IPS-18c (cell line): ENCODE measurements at regions not wholly inside any gene's neighbourhood (a gene's known extent, or its start where the extent isn't known, plus 50 kb on each side); places are given as distances from the start of the nearest gene placed in this dataset.
"Not testable (repeated sequence)": the region's sequence is repeated elsewhere in the genome, so short reads cannot be mapped to it uniquely, and the experiment has no call there.

ENCODE experiments used
- H3K4me3 ChIP-seq: 2 replicates; pipeline ENCODE4 v1.7.0; 2013; ENCODE audit warnings: low read depth, mild to moderate bottlenecking, low read length, moderate library complexity; ENCODE audit not compliant: insufficient read depth
- H3K9me3 ChIP-seq: one replicate; pipeline ENCODE4 v1.6.1; 2013; ENCODE audit warnings: mild to moderate bottlenecking, low read length, moderate library complexity; ENCODE audit not compliant: control insufficient read depth, insufficient read depth

- Histone ChIP-seq H3K4me3 (no peak overlapping the region), H3K9me3 (no peaks in the 10 kb centered on the region)
Measured at GRCh38 chr12:115791331-115791730, 486.2 kb downstream of the MED13L start.

- H3K4me3 ChIP-seq, result no peak overlapping the region
- no peaks in the 10 kb centered on the region for H3K9me3 ChIP-seq
Measured at GRCh38 chr12:115790526-115790925, 487.0 kb downstream of the MED13L start.

GRCh38 chr12:115786490-115786889 lies 491.0 kb downstream of the MED13L start:
- not testable (repeated sequence) for H3K4me3 ChIP-seq, H3K9me3 ChIP-seq

- no peak overlapping the region for H3K4me3 ChIP-seq
- H3K9me3 ChIP-seq, result no peaks in the 10 kb centered on the region
Measured at GRCh38 chr12:115785548-115785947, 491.9 kb downstream of the MED13L start.

GRCh38 chr12:115776399-115776798 lies 501.1 kb downstream of the MED13L start:
- H3K4me3 ChIP-seq, result no peak overlapping the region
- H3K9me3 ChIP-seq, result no peaks in the 10 kb centered on the region

GRCh38 chr12:115774148-115774895 lies 503.2 kb downstream of the MED13L start:
- Histone ChIP-seq H3K4me3 (no peak overlapping the region), H3K9me3 (no peaks in the 10 kb centered on the region)

- H3K4me3 ChIP-seq, result no peak overlapping the region
- H3K9me3 ChIP-seq, result no peaks in the 10 kb centered on the region
Measured at GRCh38 chr12:115771601-115772000, 505.9 kb downstream of the MED13L start.

- no peaks in the 10 kb centered on the region for H3K9me3 ChIP-seq
- no peak overlapping the region for H3K4me3 ChIP-seq
Measured at GRCh38 chr12:115771065-115771464, 506.4 kb downstream of the MED13L start.

GRCh38 chr12:115770643-115771042 lies 506.9 kb downstream of the MED13L start:
- no peak overlapping the region for H3K4me3 ChIP-seq
- no peaks in the 10 kb centered on the region for H3K9me3 ChIP-seq

GRCh38 chr12:115767916-115768315 lies 509.6 kb downstream of the MED13L start:
- Histone ChIP-seq H3K4me3 (no peak overlapping the region), H3K9me3 (no peaks in the 10 kb centered on the region)

GRCh38 chr12:115763982-115764621 lies 513.4 kb downstream of the MED13L start:
- no peak overlapping the region for H3K4me3 ChIP-seq

GRCh38 chr12:115763376-115763775 lies 514.1 kb downstream of the MED13L start:
- H3K9me3 ChIP-seq, result no peaks in the 10 kb centered on the region

More at GRCh38 chr12:115763982-115764621, 513.4 kb downstream of the MED13L start:
- no peaks in the 10 kb centered on the region for H3K9me3 ChIP-seq

GRCh38 chr12:115762936-115763335 lies 514.6 kb downstream of the MED13L start:
- Histone ChIP-seq H3K9me3 (no peaks in the 10 kb centered on the region), H3K4me3 (no peak overlapping the region)

More at GRCh38 chr12:115763376-115763775, 514.1 kb downstream of the MED13L start:
- H3K4me3 ChIP-seq, result no peak overlapping the region

- no peak overlapping the region for H3K4me3 ChIP-seq
- H3K9me3 ChIP-seq, result no peaks in the 10 kb centered on the region
Measured at GRCh38 chr12:115761784-115762183, 515.7 kb downstream of the MED13L start.

- no peaks in the 10 kb centered on the region for H3K9me3 ChIP-seq
- no peak overlapping the region for H3K4me3 ChIP-seq
Measured at GRCh38 chr12:115760231-115760630, 517.3 kb downstream of the MED13L start.

- H3K9me3 ChIP-seq, result no peaks in the 10 kb centered on the region
- H3K4me3 ChIP-seq, result no peak overlapping the region
Measured at GRCh38 chr12:115758877-115759620, 518.4 kb downstream of the MED13L start.

- Histone ChIP-seq H3K4me3 (no peak overlapping the region), H3K9me3 (no peaks in the 10 kb centered on the region)
Measured at GRCh38 chr12:115758183-115758582, 519.3 kb downstream of the MED13L start.

- no peak overlapping the region for H3K4me3 ChIP-seq
Measured at GRCh38 chr12:115756804-115757203, 520.7 kb downstream of the MED13L start.

More at GRCh38 chr12:115756804-115757203, 520.7 kb downstream of the MED13L start:
- no peaks in the 10 kb centered on the region for H3K9me3 ChIP-seq
